VCaP (cell line): ENCODE measurements at regions not wholly inside any gene's neighbourhood (a gene's known extent, or its start where the extent isn't known, plus 50 kb on each side); places are given as distances from the start of the nearest gene placed in this dataset.

Experiments used
- H3K27ac ChIP-seq: fragments of 450-650 bp; 2 replicates; pipeline ENCODE4 v1.5.1; 2017
- TF ChIP-seq, protein P1 (sequence below): fragments of 450-650 bp; conservative IDR thresholded peaks from 2 replicates; pipeline ENCODE4 v1.5.1; 2017; ENCODE audit warnings: mild to moderate bottlenecking, moderate library complexity

DNA sequence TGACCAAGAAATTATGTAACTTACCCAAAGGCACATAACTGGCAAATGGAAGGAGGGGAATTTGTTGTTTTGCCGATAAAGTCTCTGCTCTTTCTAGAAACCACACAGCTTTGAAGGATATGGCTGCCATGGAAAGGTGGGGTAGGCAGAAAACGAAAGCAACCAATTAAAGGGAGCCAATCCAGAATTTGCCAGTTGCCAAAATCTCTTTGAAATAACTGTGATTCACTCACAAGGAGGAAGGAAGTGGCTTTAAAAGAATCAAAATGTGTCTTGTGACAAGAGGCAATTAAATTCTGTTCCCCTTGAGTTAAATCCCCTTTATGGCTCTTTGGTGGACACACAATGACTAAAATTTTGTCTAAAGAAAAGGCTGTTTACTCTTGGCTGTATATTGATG is 61.2 kb upstream of the CCDC190 start:
- TF ChIP-seq, protein P1, sequence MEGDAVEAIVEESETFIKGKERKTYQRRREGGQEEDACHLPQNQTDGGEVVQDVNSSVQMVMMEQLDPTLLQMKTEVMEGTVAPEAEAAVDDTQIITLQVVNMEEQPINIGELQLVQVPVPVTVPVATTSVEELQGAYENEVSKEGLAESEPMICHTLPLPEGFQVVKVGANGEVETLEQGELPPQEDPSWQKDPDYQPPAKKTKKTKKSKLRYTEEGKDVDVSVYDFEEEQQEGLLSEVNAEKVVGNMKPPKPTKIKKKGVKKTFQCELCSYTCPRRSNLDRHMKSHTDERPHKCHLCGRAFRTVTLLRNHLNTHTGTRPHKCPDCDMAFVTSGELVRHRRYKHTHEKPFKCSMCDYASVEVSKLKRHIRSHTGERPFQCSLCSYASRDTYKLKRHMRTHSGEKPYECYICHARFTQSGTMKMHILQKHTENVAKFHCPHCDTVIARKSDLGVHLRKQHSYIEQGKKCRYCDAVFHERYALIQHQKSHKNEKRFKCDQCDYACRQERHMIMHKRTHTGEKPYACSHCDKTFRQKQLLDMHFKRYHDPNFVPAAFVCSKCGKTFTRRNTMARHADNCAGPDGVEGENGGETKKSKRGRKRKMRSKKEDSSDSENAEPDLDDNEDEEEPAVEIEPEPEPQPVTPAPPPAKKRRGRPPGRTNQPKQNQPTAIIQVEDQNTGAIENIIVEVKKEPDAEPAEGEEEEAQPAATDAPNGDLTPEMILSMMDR, result no peak

GRCh38 chr1:162921311-162921710 is 60.3 kb upstream of the CCDC190 start:
- no peak overlapping the region for H3K27ac ChIP-seq
- TF ChIP-seq, protein P1, result no peak

More for the DNA sequence above, 61.2 kb upstream of the CCDC190 start:
- H3K27ac ChIP-seq, result no peak overlapping the region

DNA sequence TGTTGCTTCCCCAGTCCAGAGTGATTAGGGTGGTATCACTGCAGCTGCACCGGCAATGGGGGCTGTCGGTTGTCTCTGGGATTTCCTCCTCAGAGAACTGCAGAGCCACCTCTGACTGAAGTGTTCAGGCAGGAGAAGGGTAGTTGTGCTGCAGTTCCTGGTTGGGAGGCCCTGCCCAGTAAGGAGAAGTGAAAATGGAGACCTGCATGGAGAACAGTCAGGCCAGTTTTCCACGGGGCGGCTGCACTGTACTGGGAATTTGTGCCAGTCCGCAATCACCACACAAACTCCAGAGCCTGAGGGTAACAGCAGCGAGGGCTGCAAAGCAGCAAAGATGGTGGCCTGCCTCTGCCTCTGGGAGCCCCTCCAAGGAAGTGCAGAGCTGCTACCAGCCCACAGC is 58.1 kb upstream of the CCDC190 start:
- H3K27ac ChIP-seq, result no peak overlapping the region; the same call in 1 of the 2 replicates

GRCh38 chr1:162918151-162918754 is 57.3 kb upstream of the CCDC190 start:
- H3K27ac ChIP-seq, result no peak overlapping the region; the same call in 1 of the 2 replicates
- TF ChIP-seq, protein P1, result no peak

More for the DNA sequence above, 58.1 kb upstream of the CCDC190 start:
- TF ChIP-seq, protein P1, result no peak

DNA sequence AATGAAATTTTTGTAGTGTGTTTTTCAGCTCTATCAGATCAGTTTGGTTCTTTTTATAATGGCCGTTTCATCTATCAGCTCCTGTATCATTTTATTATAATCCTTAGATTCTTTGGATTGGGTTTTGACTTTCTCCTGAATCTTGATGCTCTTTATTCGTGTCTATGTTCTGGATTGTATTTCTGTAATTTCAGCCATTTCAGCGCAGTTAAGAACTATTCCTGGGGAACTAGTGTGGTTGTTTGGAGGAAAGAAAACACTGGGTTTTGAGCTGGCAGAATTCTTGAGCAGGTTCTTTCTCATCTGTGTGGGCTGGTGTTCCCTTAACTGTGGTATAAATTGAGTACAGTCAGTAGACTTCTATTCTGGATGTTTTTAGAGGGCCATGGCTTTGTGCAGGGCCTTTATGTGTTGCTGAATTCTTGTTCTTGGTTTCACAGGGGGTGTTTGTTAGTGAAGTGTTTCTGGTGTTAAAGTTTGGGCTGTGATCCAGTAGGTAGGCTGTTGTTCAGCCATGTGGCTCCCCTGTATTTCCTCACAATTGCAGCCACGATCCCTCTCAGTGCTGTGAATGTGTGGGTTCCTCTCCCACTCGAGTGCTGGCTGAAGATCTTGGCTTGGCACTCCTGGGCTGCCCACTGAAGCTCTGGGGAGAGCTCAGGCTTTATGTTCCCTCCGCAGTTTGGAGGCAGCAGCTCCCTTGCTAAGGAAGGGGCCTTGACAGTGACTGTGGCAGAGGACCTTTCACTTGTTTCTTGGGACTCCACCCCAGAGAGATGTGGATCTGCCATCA is 56.0 kb upstream of the CCDC190 start:
- TF ChIP-seq, protein P1, result no peak
- H3K27ac ChIP-seq, result no peak overlapping the region

GRCh38 chr1:162916407-162916806 is 55.4 kb upstream of the CCDC190 start:
- no peak overlapping the region for H3K27ac ChIP-seq
- TF ChIP-seq, protein P1, result no peak

DNA sequence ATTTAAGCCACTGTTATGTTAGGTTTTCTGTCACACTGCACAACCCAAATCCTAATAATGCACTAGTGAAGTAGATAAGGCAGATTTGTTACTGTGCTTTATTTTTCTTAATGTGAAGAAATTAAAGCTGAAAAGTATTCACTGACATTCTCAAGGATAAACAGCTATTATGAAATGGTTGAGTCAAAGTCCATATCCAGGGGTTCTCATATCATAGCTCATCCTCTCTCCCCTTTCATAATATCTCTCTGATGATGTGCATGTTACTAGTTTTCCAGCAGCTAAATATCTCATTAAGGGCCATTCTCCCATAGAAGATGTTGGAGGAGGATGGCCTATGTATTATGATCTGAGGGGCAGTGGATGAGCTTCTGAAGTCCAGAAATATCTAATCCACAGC is 53.6 kb upstream of the CCDC190 start:
- TF ChIP-seq, protein P1, result no peak
- H3K27ac ChIP-seq, result peak overlapping the region; percentile 82
